Calu3 (cell line): ENCODE measurements at regions not wholly inside any gene's neighbourhood (a gene's known extent, or its start where the extent isn't known, plus 50 kb on each side); places are given as distances from the start of the nearest gene placed in this dataset.

Experiments used
- BruUV-seq: library from RNA; stranded (reverse); fragments of 400-500 nt; replicated peaks from 2 replicates; lab custom pipeline; 2021; lab: Mats Ljungman, UMichigan
- CTCF ChIA-PET: fragments of 300-600 bp; sonication (Branson Sonifier 250); formaldehyde crosslinking; loops from one replicate; lab custom pipeline; 2022; ENCODE audit warnings: antibody characterized with exemption; lab: Charles Lee
- DNase-seq: peaks from one replicate; pipeline ENCODE4 v3.0.0; 2022
- H3K27ac Mint-ChIP-seq: one replicate; pipeline ENCODE4 v1.8.0; 2022; ENCODE audit warnings: mixed read lengths; ENCODE audit not compliant: unreplicated experiment
- H3K27me3 Mint-ChIP-seq: one replicate; pipeline ENCODE4 v1.8.0; 2022; ENCODE audit warnings: mixed read lengths; ENCODE audit not compliant: unreplicated experiment
- H3K36me3 Mint-ChIP-seq: one replicate; pipeline ENCODE4 v1.8.0; 2022; ENCODE audit warnings: mild to moderate bottlenecking, moderate library complexity, mixed read lengths; ENCODE audit not compliant: insufficient read depth, unreplicated experiment
- H3K4me1 Mint-ChIP-seq: one replicate; pipeline ENCODE4 v1.8.0; 2022; ENCODE audit warnings: mild to moderate bottlenecking, low read depth, mixed read lengths; ENCODE audit not compliant: unreplicated experiment
- H3K4me3 Mint-ChIP-seq: one replicate; pipeline ENCODE4 v1.8.0; 2022; ENCODE audit warnings: mild to moderate bottlenecking, low read depth, moderate library complexity, mixed read lengths; ENCODE audit not compliant: unreplicated experiment
- H3K9me3 Mint-ChIP-seq: one replicate; pipeline ENCODE4 v1.8.0; 2022; ENCODE audit warnings: low read depth, mixed read lengths; ENCODE audit not compliant: unreplicated experiment
- intact Hi-C: fragments of 100-400 bp; cut with micrococcal nuclease; formaldehyde crosslinking; loops from one replicate; pipeline ENCODE4 v1.10.0; 2022; ENCODE audit not compliant: unreplicated experiment
- TF ChIP-seq, protein P1 (sequence below): fragments of 200-600 bp; IDR thresholded peaks from one replicate; pipeline ENCODE4 v1.8.0; 2022; ENCODE audit warnings: antibody characterized with exemption; ENCODE audit not compliant: unreplicated experiment

- Mint-ChIP-seq H3K27ac (no peak overlapping the region), H3K4me3 (no peak overlapping the region), H3K9me3 (no peaks in the 10 kb centered on the region), H3K27me3 (no peaks in the 10 kb centered on the region), H3K4me1 (no peaks in the 10 kb centered on the region), H3K36me3 (no peaks in the 10 kb centered on the region)
- CTCF ChIA-PET, result no interaction called here
- no TSS peak for BruUV-seq
- TF ChIP-seq, protein P1, sequence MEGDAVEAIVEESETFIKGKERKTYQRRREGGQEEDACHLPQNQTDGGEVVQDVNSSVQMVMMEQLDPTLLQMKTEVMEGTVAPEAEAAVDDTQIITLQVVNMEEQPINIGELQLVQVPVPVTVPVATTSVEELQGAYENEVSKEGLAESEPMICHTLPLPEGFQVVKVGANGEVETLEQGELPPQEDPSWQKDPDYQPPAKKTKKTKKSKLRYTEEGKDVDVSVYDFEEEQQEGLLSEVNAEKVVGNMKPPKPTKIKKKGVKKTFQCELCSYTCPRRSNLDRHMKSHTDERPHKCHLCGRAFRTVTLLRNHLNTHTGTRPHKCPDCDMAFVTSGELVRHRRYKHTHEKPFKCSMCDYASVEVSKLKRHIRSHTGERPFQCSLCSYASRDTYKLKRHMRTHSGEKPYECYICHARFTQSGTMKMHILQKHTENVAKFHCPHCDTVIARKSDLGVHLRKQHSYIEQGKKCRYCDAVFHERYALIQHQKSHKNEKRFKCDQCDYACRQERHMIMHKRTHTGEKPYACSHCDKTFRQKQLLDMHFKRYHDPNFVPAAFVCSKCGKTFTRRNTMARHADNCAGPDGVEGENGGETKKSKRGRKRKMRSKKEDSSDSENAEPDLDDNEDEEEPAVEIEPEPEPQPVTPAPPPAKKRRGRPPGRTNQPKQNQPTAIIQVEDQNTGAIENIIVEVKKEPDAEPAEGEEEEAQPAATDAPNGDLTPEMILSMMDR, result no peak
- intact Hi-C loops, result no loop called here
- DNase-seq, result no peak
These were observed 325.7 kb upstream of the RGS6 start for GRCh38 chr14:71606575-71606974.

GRCh38 chr14:71607056-71607455, 325.2 kb upstream of the RGS6 start:
- H3K27ac Mint-ChIP-seq, result no peak overlapping the region
- CTCF ChIA-PET, result no interaction called here
- H3K27me3 Mint-ChIP-seq, result no peaks in the 10 kb centered on the region
- TF ChIP-seq, protein P1, result no peak
- H3K36me3 Mint-ChIP-seq, result no peaks in the 10 kb centered on the region
- intact Hi-C loops, result no loop called here
- no peak for DNase-seq
- H3K4me3 Mint-ChIP-seq, result no peak overlapping the region
- no peaks in the 10 kb centered on the region for H3K9me3 Mint-ChIP-seq
- no peaks in the 10 kb centered on the region for H3K4me1 Mint-ChIP-seq
- no TSS peak for BruUV-seq

DNA sequence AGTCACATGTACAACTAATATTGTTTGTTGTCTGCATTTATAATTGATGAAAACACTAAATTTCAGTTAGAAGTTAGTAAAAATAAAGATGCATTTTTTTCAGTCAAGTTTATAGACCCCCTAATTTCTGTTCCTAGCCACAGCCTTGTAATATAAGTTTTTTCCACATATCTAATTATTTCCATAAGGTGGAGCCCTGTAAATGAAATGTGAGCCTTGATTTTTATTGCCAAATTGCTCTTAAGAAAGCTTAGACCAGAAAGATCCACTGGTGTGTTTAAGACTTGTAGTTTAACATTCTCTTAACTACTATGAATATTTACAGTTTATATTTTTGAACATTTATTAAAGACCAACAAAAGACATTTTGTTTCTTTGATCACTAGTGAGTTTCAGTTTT, 322.1 kb upstream of the RGS6 start:
- Mint-ChIP-seq H3K4me3 (no peak overlapping the region), H3K4me1 (no peaks in the 10 kb centered on the region), H3K36me3 (no peaks in the 10 kb centered on the region), H3K9me3 (no peaks in the 10 kb centered on the region), H3K27me3 (no peaks in the 10 kb centered on the region), H3K27ac (no peak overlapping the region)
- CTCF ChIA-PET, result no interaction called here
- no peak for DNase-seq
- TF ChIP-seq, protein P1, result no peak
- intact Hi-C loops, result no loop called here
- BruUV-seq, result no TSS peak

DNA sequence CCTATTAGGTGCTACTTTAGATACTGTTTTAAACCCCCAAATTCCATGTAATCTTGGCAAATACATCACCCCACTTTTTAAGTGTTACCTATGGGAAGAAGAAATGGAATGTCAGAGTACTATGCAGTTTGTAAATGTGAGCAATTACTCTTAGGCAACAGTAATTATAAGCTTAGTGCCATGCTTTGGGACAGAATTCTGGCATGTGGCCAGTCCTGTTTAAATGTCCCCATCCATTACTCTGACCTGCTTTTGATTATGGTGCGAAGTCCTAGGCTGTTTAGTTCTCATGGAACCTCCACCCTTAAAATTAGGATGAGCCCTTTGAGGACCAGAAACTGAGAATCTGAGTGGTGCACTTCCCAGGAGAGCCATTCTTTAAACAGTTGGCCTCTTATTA, 321.4 kb upstream of the RGS6 start:
- Mint-ChIP-seq H3K27ac (no peak overlapping the region), H3K4me1 (peaks cover under 1% of the 10 kb centered on the region), H3K9me3 (no peaks in the 10 kb centered on the region), H3K36me3 (no peaks in the 10 kb centered on the region), H3K27me3 (no peaks in the 10 kb centered on the region), H3K4me3 (no peak overlapping the region)
- CTCF ChIA-PET, result no interaction called here
- TF ChIP-seq, protein P1, result no peak
- DNase-seq, result no peak
- no TSS peak for BruUV-seq
- intact Hi-C loops, result no loop called here

DNA sequence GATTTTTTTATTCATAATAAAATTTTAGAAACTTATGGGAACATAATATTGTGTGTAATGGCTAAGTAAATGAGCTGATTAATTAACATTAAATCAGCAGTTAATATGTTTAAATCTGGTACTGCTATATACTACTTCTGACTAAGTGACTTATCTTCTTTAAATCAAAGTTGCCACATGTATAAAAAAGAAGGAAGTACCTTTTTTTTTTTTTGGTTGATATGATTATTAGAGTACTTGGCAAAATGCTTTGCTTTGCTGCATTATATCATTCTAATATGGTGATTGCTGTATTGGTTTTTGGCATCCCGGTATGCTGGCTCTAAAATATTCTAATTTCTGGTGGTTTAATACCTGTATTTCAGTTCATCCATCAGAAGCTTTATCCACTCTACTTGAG, 319.1 kb upstream of the RGS6 start:
- no peak overlapping the region for H3K27ac Mint-ChIP-seq
- DNase-seq, result no peak
- intact Hi-C loops, result no loop called here
- no TSS peak for BruUV-seq
- H3K27me3 Mint-ChIP-seq, result no peaks in the 10 kb centered on the region
- TF ChIP-seq, protein P1, result no peak
- H3K36me3 Mint-ChIP-seq, result no peaks in the 10 kb centered on the region
- H3K4me3 Mint-ChIP-seq, result no peak overlapping the region
- H3K9me3 Mint-ChIP-seq, result no peaks in the 10 kb centered on the region
- CTCF ChIA-PET, result no interaction called here
- peaks cover 8% of the 10 kb centered on the region for H3K4me1 Mint-ChIP-seq
